ENCODE measurements at regions not wholly inside any gene's neighbourhood (a gene's known extent, or its start where the extent isn't known, plus 50 kb on each side); places are given as distances from the start of the nearest gene placed in this dataset.

DNA sequence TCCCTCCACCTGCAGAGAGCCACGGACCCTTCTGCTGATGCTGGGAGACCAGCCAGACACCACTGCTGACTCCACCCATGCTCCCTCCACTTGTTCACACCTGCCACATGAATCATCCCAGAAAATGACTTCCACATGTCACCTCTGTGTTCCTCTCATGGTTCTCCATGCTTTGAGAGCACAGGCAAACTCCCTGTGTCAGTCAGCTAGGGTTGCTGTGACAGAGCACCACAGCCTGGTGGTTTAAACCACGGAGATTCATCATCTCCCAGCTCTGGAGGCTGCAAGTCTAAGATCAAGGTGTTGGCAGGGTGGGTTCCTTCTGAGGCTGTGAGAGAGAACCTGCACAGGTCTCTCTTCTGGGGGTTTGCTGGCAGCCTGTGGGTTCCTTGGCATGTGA is 381.4 kb downstream of the GADD45G start (continued):
- no peak for TF ChIP-seq SP1 (IDR thresholded peaks at IDR 0.05; ENCODE audit: low read depth, low read length)
- TF ChIP-seq MAFK (IDR thresholded peaks at IDR 0.05; ENCODE audit: low read depth, low read length): no peak

Data from H1 (cell line).